MM.1S (cell line): ENCODE measurements at regions not wholly inside any gene's neighbourhood (a gene's known extent, or its start where the extent isn't known, plus 50 kb on each side); places are given as distances from the start of the nearest gene placed in this dataset.

Experiments
- DNase-seq: peaks from one replicate; pipeline ENCODE4 v3.0.0-alpha.2; 2015
- H2AFZ ChIP-seq: fragments of 300-600 bp; sonication (generic); 2 replicates; pipeline ENCODE4 v1.6.0; 2016; ENCODE audit warnings: antibody characterized with exemption, low read length
- H3F3A ChIP-seq: fragments of 300-600 bp; sonication (generic); 2 replicates; pipeline ENCODE4 v1.6.1; 2016; ENCODE audit warnings: mild to moderate bottlenecking, antibody characterized with exemption, low read length, moderate library complexity, mixed read lengths; ENCODE audit not compliant: insufficient read depth
- H3K27ac ChIP-seq: fragments of 300-600 bp; sonication (generic); 2 replicates; pipeline ENCODE4 v1.5.1; 2016; ENCODE audit warnings: mild to moderate bottlenecking, low read length
- H3K27me3 ChIP-seq: fragments of 300-600 bp; sonication (generic); replicated peaks from 2 replicates; pipeline ENCODE4 v1.6.0; 2016; ENCODE audit warnings: low read length; ENCODE audit not compliant: insufficient read depth
- H3K36me3 ChIP-seq: fragments of 300-600 bp; sonication (generic); replicated peaks from 2 replicates; pipeline ENCODE4 v1.6.1; 2016; ENCODE audit warnings: mild to moderate bottlenecking, low read length, mixed read lengths; ENCODE audit not compliant: insufficient read depth
- H3K4me1 ChIP-seq: fragments of 300-600 bp; sonication (generic); 2 replicates; pipeline ENCODE4 v1.6.1; 2016; ENCODE audit warnings: low read length, mixed read lengths
- H3K4me2 ChIP-seq: fragments of 300-600 bp; sonication (generic); 2 replicates; pipeline ENCODE4 v1.6.0; 2016; ENCODE audit warnings: low read depth, low read length
- H3K4me3 ChIP-seq: fragments of 300-600 bp; sonication (generic); 2 replicates; pipeline ENCODE4 v1.5.1; 2016; ENCODE audit warnings: low read length, mixed read lengths
- H3K79me2 ChIP-seq: fragments of 300-600 bp; sonication (generic); 2 replicates; pipeline ENCODE4 v1.6.1; 2016; ENCODE audit warnings: mixed run types, low read length, mixed read lengths
- H3K9ac ChIP-seq: fragments of 300-600 bp; sonication (generic); 2 replicates; pipeline ENCODE4 v1.6.1; 2016; ENCODE audit warnings: low read length, mixed read lengths
- H3K9me2 ChIP-seq: fragments of 300-600 bp; sonication (generic); replicated peaks from 2 replicates; pipeline ENCODE4 v1.6.1; 2016; ENCODE audit warnings: mild to moderate bottlenecking, low read length, mixed read lengths; ENCODE audit not compliant: insufficient read depth
- H3K9me3 ChIP-seq: fragments of 300-600 bp; sonication (generic); replicated peaks from 2 replicates; pipeline ENCODE4 v1.6.1; 2016; ENCODE audit warnings: mild to moderate bottlenecking, low read length, mixed read lengths; ENCODE audit not compliant: insufficient read depth
- H4K20me1 ChIP-seq: fragments of 300-600 bp; sonication (generic); 2 replicates; pipeline ENCODE4 v1.6.1; 2016; ENCODE audit warnings: mild to moderate bottlenecking, low read length, moderate library complexity, mixed read lengths; ENCODE audit not compliant: insufficient read depth
- EZH2 ChIP-seq: fragments of 300-600 bp; sonication (generic); optimal IDR thresholded peaks from 2 replicates; pipeline ENCODE3; 2017; ENCODE audit warnings: low read depth, mild to moderate bottlenecking, antibody characterized with exemption, low read length, mixed read lengths
- EZH2phosphoT487 ChIP-seq: fragments of 300-600 bp; sonication (generic); IDR thresholded peaks from 2 replicates; pipeline ENCODE4 v1.6.1; 2018; ENCODE audit warnings: antibody characterized with exemption, low read length
- TF ChIP-seq, protein P1 (sequence below): fragments of 300-600 bp; sonication (generic); IDR thresholded peaks from 2 replicates; pipeline ENCODE4 v1.5.1; 2016; ENCODE audit warnings: antibody characterized with exemption, low read length, mixed read lengths

DNA sequence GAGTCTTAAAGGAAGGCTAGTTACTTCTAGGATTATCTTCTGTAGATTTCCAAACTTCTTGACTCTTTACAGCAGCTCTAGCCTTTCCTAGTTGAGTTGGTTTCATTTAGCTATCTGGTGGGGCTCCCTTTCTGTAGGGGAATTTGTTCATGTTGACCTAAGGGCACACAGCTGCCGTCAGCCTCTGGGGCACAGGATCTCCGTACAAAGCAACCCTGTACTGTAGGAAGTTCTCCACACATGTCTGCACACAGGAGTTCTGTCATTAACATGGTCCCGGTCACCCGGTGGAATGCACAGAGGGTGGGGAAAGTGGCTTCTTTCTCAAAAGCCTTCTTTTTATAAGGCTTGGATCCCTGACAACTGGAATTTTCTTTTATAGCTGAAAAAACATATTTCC lies 88.7 kb upstream of the TNIK start:
- no peak overlapping the region for H3K27ac ChIP-seq
- H3F3A ChIP-seq, result no peaks in the 10 kb centered on the region
- H3K9ac ChIP-seq, result no peak overlapping the region
- H3K36me3 ChIP-seq, result no peaks in the 10 kb centered on the region
- H2AFZ ChIP-seq, result no peak overlapping the region
- H3K9me3 ChIP-seq, result no peaks in the 10 kb centered on the region
- DNase-seq, result no peak
- no peaks in the 10 kb centered on the region for H3K4me1 ChIP-seq
- H4K20me1 ChIP-seq, result no peaks in the 10 kb centered on the region
- H3K79me2 ChIP-seq, result no peaks in the 10 kb centered on the region
- no peaks in the 10 kb centered on the region for H3K9me2 ChIP-seq
- H3K4me3 ChIP-seq, result no peak overlapping the region
- TF ChIP-seq EZH2phosphoT487, result no peak
- no peak for TF ChIP-seq EZH2
- TF ChIP-seq, protein P1, sequence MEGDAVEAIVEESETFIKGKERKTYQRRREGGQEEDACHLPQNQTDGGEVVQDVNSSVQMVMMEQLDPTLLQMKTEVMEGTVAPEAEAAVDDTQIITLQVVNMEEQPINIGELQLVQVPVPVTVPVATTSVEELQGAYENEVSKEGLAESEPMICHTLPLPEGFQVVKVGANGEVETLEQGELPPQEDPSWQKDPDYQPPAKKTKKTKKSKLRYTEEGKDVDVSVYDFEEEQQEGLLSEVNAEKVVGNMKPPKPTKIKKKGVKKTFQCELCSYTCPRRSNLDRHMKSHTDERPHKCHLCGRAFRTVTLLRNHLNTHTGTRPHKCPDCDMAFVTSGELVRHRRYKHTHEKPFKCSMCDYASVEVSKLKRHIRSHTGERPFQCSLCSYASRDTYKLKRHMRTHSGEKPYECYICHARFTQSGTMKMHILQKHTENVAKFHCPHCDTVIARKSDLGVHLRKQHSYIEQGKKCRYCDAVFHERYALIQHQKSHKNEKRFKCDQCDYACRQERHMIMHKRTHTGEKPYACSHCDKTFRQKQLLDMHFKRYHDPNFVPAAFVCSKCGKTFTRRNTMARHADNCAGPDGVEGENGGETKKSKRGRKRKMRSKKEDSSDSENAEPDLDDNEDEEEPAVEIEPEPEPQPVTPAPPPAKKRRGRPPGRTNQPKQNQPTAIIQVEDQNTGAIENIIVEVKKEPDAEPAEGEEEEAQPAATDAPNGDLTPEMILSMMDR, result no peak
- H3K4me2 ChIP-seq, result no peak overlapping the region
- no peaks in the 10 kb centered on the region for H3K27me3 ChIP-seq

DNA sequence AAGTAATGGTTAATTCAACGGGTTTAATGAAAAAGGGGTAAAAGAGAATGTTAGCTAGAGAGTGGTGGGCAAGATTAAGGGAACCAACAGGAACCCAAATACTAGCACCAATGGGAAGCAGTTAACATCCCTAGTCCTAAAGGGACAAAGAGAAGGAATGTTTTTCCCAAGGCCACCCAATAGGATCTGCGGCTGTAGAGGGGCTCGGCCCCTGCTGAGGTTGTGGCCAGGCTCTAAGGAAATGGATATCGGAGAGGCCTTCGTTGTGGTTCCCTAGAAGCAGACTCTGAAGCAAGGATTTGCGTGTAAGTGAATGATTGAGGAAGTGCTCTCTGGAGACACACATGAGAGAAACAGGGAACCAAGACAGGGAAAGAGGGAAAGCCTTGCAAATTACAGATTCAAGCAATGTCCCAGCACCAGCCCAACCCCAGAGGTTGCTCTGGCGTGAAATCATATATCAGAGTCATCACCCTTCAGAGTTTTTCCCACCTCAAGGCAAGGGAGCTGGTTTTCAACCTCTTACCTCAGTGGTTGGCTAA lies 83.6 kb upstream of the TNIK start:
- Histone ChIP-seq H3K36me3 (no peaks in the 10 kb centered on the region), H3K27me3 (no peaks in the 10 kb centered on the region), H4K20me1 (no peaks in the 10 kb centered on the region), H3K79me2 (no peaks in the 10 kb centered on the region), H3F3A (no peaks in the 10 kb centered on the region), H3K9ac (no peak overlapping the region), H3K27ac (no peak overlapping the region), H3K4me3 (no peak overlapping the region), H3K4me2 (no peak overlapping the region), H3K4me1 (no peaks in the 10 kb centered on the region), H3K9me3 (no peaks in the 10 kb centered on the region), H3K9me2 (no peaks in the 10 kb centered on the region), H2AFZ (no peak overlapping the region)
- no peak for DNase-seq
- TF ChIP-seq, protein P1, result no peak
- TF ChIP-seq EZH2 (no peak), EZH2phosphoT487 (no peak)

DNA sequence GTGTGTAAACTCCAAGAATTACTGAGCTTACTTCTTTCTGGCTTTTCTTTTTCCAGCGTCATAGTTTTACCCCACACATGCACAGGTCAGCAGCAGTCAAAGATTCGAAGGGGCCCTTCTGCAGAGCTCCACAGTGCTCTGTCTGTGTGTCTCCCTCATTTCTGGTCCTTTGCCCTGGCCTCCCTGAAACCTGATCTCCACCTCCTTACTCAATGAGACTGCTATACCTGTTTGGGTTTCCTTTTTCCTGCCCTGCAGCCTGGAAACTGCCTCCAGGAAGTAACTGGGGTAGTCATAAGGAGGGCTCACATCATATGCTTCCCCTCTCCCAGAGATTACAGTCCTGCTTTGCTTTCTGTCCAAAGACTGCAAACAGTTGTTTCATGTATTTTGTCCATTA lies 82.8 kb upstream of the TNIK start:
- H3K27me3 ChIP-seq, result no peaks in the 10 kb centered on the region
- no peak overlapping the region for H3K27ac ChIP-seq
- no peaks in the 10 kb centered on the region for H4K20me1 ChIP-seq
- H3K9me3 ChIP-seq, result no peaks in the 10 kb centered on the region
- H3F3A ChIP-seq, result no peaks in the 10 kb centered on the region
- H3K36me3 ChIP-seq, result no peaks in the 10 kb centered on the region
- DNase-seq, result no peak
- H3K4me2 ChIP-seq, result no peak overlapping the region
- no peak overlapping the region for H3K9ac ChIP-seq
- H3K4me3 ChIP-seq, result no peak overlapping the region
- no peaks in the 10 kb centered on the region for H3K4me1 ChIP-seq
- H3K9me2 ChIP-seq, result no peaks in the 10 kb centered on the region
- no peak for TF ChIP-seq EZH2
- TF ChIP-seq, protein P1, result no peak
- no peak for TF ChIP-seq EZH2phosphoT487
- H3K79me2 ChIP-seq, result no peaks in the 10 kb centered on the region
- no peak overlapping the region for H2AFZ ChIP-seq
